IMR-90 (cell line): ENCODE measurements at regions not wholly inside any gene's neighbourhood (a gene's known extent, or its start where the extent isn't known, plus 50 kb on each side); places are given as distances from the start of the nearest gene placed in this dataset.

Experiments used
- ATAC-seq: fragments of 200-7000 bp; cut with Tn5 transposase; 2 replicates; pipeline ENCODE4 v1.9.1; 2020; ENCODE audit warnings: low read depth, mild to moderate bottlenecking, moderate library complexity
- BruUV-seq: library from RNA; stranded (reverse); fragments of 400-500 nt; replicated peaks from 2 replicates; lab custom pipeline; 2021; lab: Mats Ljungman, UMichigan
- CTCF ChIA-PET: fragments of 300-600 bp; formaldehyde crosslinking; extraction: SDS; loops from one replicate; lab custom pipeline; 2021; ENCODE audit warnings: antibody characterized with exemption; lab: Yijun Ruan, JAX
- POLR2A ChIA-PET: fragments of 300-600 bp; sonication (Branson Sonifier 250); formaldehyde crosslinking; loops from one replicate; lab custom pipeline; 2022; ENCODE audit warnings: antibody characterized with exemption; ENCODE audit not compliant: unreplicated experiment; lab: Charles Lee
- DNase-seq: peaks from one replicate; pipeline ENCODE4 v3.0.0; 2013
- H2AFZ ChIP-seq: replicated peaks from 2 replicates; pipeline ENCODE3; 2013; ENCODE audit warnings: low read length, mild to moderate bottlenecking; ENCODE audit not compliant: poor library complexity
- H2AK5ac ChIP-seq: 2 replicates; pipeline ENCODE4 v1.6.1; 2013; ENCODE audit warnings: low read depth, low read length, inconsistent platforms
- H2AK9ac ChIP-seq: replicated peaks from 2 replicates; pipeline ENCODE3; 2013; ENCODE audit warnings: mild to moderate bottlenecking, low read depth, low read length, moderate library complexity; ENCODE audit not compliant: poor library complexity
- H2BK120ac ChIP-seq: 2 replicates; pipeline ENCODE4 v1.6.1; 2013; ENCODE audit warnings: low read depth, low read length, inconsistent platforms
- H2BK15ac ChIP-seq: 3 replicates; pipeline ENCODE4 v1.6.1; 2013; ENCODE audit warnings: low read depth, low read length, inconsistent platforms
- H2BK20ac ChIP-seq: 2 replicates; pipeline ENCODE4 v1.6.1; 2013; ENCODE audit warnings: low read depth, mild to moderate bottlenecking, inconsistent platforms, low read length, moderate library complexity
- H2BK5ac ChIP-seq: 2 replicates; pipeline ENCODE4 v1.6.1; 2013; ENCODE audit warnings: mild to moderate bottlenecking, low read depth, low read length, inconsistent platforms; ENCODE audit not compliant: poor library complexity, severe bottlenecking
- H3K14ac ChIP-seq: replicated peaks from 2 replicates; pipeline ENCODE4 v1.6.1; 2013; ENCODE audit warnings: low read depth, low read length, inconsistent platforms
- H3K18ac ChIP-seq: 2 replicates; pipeline ENCODE4 v1.6.1; 2013; ENCODE audit warnings: low read depth, low read length, control low read depth
- H3K23ac ChIP-seq: 2 replicates; pipeline ENCODE4 v1.6.1; 2013; ENCODE audit warnings: low read depth, low read length, inconsistent platforms
- H3K27ac ChIP-seq: 2 replicates; pipeline ENCODE4 v1.5.1; 2013; ENCODE audit warnings: mild to moderate bottlenecking, control low read depth, low read length; ENCODE audit not compliant: insufficient read depth
- H3K27me3 ChIP-seq: 2 replicates; pipeline ENCODE4 v1.6.1; 2013; ENCODE audit warnings: low read length; ENCODE audit not compliant: control insufficient read depth, insufficient read depth
- H3K36me3 ChIP-seq: 2 replicates; pipeline ENCODE4 v1.6.1; 2013; ENCODE audit warnings: low read length, mixed read lengths; ENCODE audit not compliant: control insufficient read depth, insufficient read depth
- H3K4ac ChIP-seq: 2 replicates; pipeline ENCODE4 v1.6.1; 2013; ENCODE audit warnings: low read depth, low read length, inconsistent platforms
- H3K4me1 ChIP-seq: 2 replicates; pipeline ENCODE4 v1.6.1; 2013; ENCODE audit warnings: low read length, mixed read lengths; ENCODE audit not compliant: control insufficient read depth, insufficient read depth
- H3K4me2 ChIP-seq: 2 replicates; pipeline ENCODE4 v1.6.1; 2013; ENCODE audit warnings: low read depth, mild to moderate bottlenecking, control low read depth, low read length, moderate library complexity
- H3K4me3 ChIP-seq: 2 replicates; pipeline ENCODE4 v1.5.1; 2013; ENCODE audit warnings: low read depth, mild to moderate bottlenecking, control low read depth, low read length, moderate library complexity; ENCODE audit not compliant: insufficient read depth
- H3K56ac ChIP-seq: 2 replicates; pipeline ENCODE4 v1.6.1; 2013; ENCODE audit warnings: low read length, inconsistent platforms; ENCODE audit not compliant: insufficient read depth; ENCODE audit errors: extremely low read depth
- H3K79me1 ChIP-seq, 2 experiments: 2 replicates each; pipeline ENCODE4 v1.6.1; 2013; ENCODE audit warnings: low read length in 2 of 2, inconsistent platforms in 1 of 2, low read depth in 1 of 2
- H3K9ac ChIP-seq: 2 replicates; pipeline ENCODE4 v1.6.1; 2013; ENCODE audit warnings: low read depth, low read length, control low read depth
- H3K9me1 ChIP-seq: 2 replicates; pipeline ENCODE4 v1.6.1; 2013; ENCODE audit warnings: low read length, inconsistent platforms; ENCODE audit not compliant: insufficient read depth
- H3K9me3 ChIP-seq: 2 replicates; pipeline ENCODE4 v1.6.1; 2013; ENCODE audit warnings: low read length; ENCODE audit not compliant: control insufficient read depth, insufficient read depth
- H4K20me1 ChIP-seq: 2 replicates; pipeline ENCODE4 v1.6.1; 2013; ENCODE audit warnings: low read length, inconsistent platforms; ENCODE audit not compliant: insufficient read depth
- H4K5ac ChIP-seq: 2 replicates; pipeline ENCODE4 v1.6.1; 2013; ENCODE audit warnings: mild to moderate bottlenecking, low read depth, low read length, control low read depth
- H4K8ac ChIP-seq, 2 experiments: 2 replicates each; pipeline ENCODE4 v1.6.1; 2013; ENCODE audit warnings: low read depth in 2 of 2, low read length in 2 of 2, control low read depth in 1 of 2, inconsistent platforms in 1 of 2
- H4K91ac ChIP-seq: 2 replicates; pipeline ENCODE4 v1.6.1; 2013; ENCODE audit warnings: low read depth, low read length, inconsistent platforms; ENCODE audit not compliant: insufficient read depth
- BHLHE40 ChIP-seq: fragments of 150-350 bp; IDR thresholded peaks from 2 replicates; pipeline ENCODE4 v1.6.1; 2016; ENCODE audit warnings: mild to moderate bottlenecking, low read depth, low read length
- CEBPB ChIP-seq: IDR thresholded peaks from 2 replicates; pipeline ENCODE4 v1.6.1; 2012; ENCODE audit warnings: low read depth, low read length, improper control_type of control experiment
- CHD1 ChIP-seq: IDR thresholded peaks from 2 replicates; pipeline ENCODE4 v1.6.1; 2012; ENCODE audit warnings: low read depth, low read length, improper control_type of control experiment
- CTCF ChIP-seq: conservative IDR thresholded peaks from 2 replicates; pipeline ENCODE4 v1.5.1; 2012; ENCODE audit warnings: mild to moderate bottlenecking, low read depth, low read length, improper control_type of control experiment
- ELK1 ChIP-seq: fragments of 150-350 bp; IDR thresholded peaks from 2 replicates; pipeline ENCODE4 v1.6.1; 2016; ENCODE audit warnings: low read depth, mild to moderate bottlenecking, low read length, moderate library complexity, borderline replicate concordance
- FOS ChIP-seq: fragments of 150-350 bp; IDR thresholded peaks from 2 replicates; pipeline ENCODE4 v1.6.1; 2016; ENCODE audit warnings: low read depth, low read length
- MAFK ChIP-seq: IDR thresholded peaks from 2 replicates; pipeline ENCODE4 v1.6.1; 2012; ENCODE audit warnings: low read depth, low read length, improper control_type of control experiment
- MAZ ChIP-seq: IDR thresholded peaks from 2 replicates; pipeline ENCODE4 v1.6.1; 2012; ENCODE audit warnings: low read depth, mild to moderate bottlenecking, low read length, improper control_type of control experiment, moderate library complexity, borderline replicate concordance
- MXI1 ChIP-seq: IDR thresholded peaks from 2 replicates; pipeline ENCODE4 v1.6.1; 2012; ENCODE audit warnings: low read depth, mild to moderate bottlenecking, low read length, moderate library complexity, borderline replicate concordance
- NFE2L2 ChIP-seq: fragments of 150-350 bp; IDR thresholded peaks from 2 replicates; pipeline ENCODE4 v1.6.1; 2016; ENCODE audit warnings: low read depth, mild to moderate bottlenecking, low read length
- POLR2A ChIP-seq: IDR thresholded peaks from 2 replicates; pipeline ENCODE4 v1.6.1; 2012; ENCODE audit warnings: mild to moderate bottlenecking, low read depth, low read length
- RAD21 ChIP-seq: IDR thresholded peaks from 2 replicates; pipeline ENCODE4 v1.6.1; 2012; ENCODE audit warnings: low read length, improper control_type of control experiment
- RCOR1 ChIP-seq: IDR thresholded peaks from 2 replicates; pipeline ENCODE4 v1.6.1; 2012; ENCODE audit warnings: mild to moderate bottlenecking, low read length, improper control_type of control experiment; ENCODE audit not compliant: insufficient replicate concordance
- RFX5 ChIP-seq: IDR thresholded peaks from 2 replicates; pipeline ENCODE4 v1.8.0; 2012; ENCODE audit warnings: low read depth, mild to moderate bottlenecking, low read length, moderate library complexity
- SMC3 ChIP-seq: fragments of 150-350 bp; IDR thresholded peaks from 2 replicates; pipeline ENCODE4 v1.6.1; 2016; ENCODE audit warnings: low read depth, mild to moderate bottlenecking, antibody characterized with exemption, low read length, moderate library complexity
- USF2 ChIP-seq: fragments of 150-350 bp; IDR thresholded peaks from 2 replicates; pipeline ENCODE4 v1.6.1; 2017; ENCODE audit warnings: mild to moderate bottlenecking, antibody characterized with exemption, low read length, low read depth
- WGBS, 2 experiments: methylation state at CpG; one replicate each; pipeline versions ENCODE4 v1.1.5 to v1.1.7; 2013; ENCODE audit warnings: missing lambda C conversion rate in 2 of 2; ENCODE audit not compliant: insufficient read length in 1 of 2; ENCODE audit errors: extremely low coverage in 2 of 2; 5-methylcytosine and 5-hydroxymethylcytosine counted together
- dilution Hi-C: fragments of 300-500 bp; cut with HindIII; formaldehyde crosslinking; loops from one replicate; pipeline ENCODE4 v1.14.3; 2018; ENCODE audit warnings: low sequenced_read_pairs; ENCODE audit not compliant: unreplicated experiment
- in situ Hi-C: fragments of 300-500 bp; cut with MboI; formaldehyde crosslinking; loops from 3 replicates; pipeline ENCODE4 v1.14.3; 2019; ENCODE audit warnings: low sequenced_read_pairs, inconsistent platforms, mixed read lengths
- intact Hi-C: fragments of 100-400 bp; cut with micrococcal nuclease; formaldehyde crosslinking; loops from 2 replicates; pipeline ENCODE4 v1.10.0; 2022

GRCh38 chrX:16476009-16476408 lies 173.9 kb upstream of the S100G start:
- no peaks in the 10 kb centered on the region for H3K9me1 ChIP-seq
- no peaks in the 10 kb centered on the region for H4K20me1 ChIP-seq
- no peak overlapping the region for H3K14ac ChIP-seq
- H2AFZ ChIP-seq = no peak overlapping the region
- no peaks in the 10 kb centered on the region; the same call in 1 of the 2 replicates for H3K4me1 ChIP-seq
- no peaks in the 10 kb centered on the region for H3K36me3 ChIP-seq
- H3K27ac ChIP-seq = no peak overlapping the region
- no peak overlapping the region for H2BK120ac ChIP-seq
- TF ChIP-seq RCOR1 (no peak), SMC3 (no peak), USF2 (no peak), CEBPB (no peak), RFX5 (no peak), CHD1 (no peak), POLR2A (no peak), BHLHE40 (no peak), MXI1 (no peak), FOS (no peak), ELK1 (no peak), MAZ (no peak), RAD21 (no peak), NFE2L2 (no peak), CTCF (no peak), MAFK (no peak)
- no peak overlapping the region for H4K91ac ChIP-seq
- H3K9me3 ChIP-seq = no peaks in the 10 kb centered on the region
- no peak overlapping the region for H3K4ac ChIP-seq
- WGBS, 2 experiments = no CpG with 5 or more reads among the region's 8 CpGs
- POLR2A ChIA-PET = no interaction called here
- no peak overlapping the region for H3K18ac ChIP-seq
- no peak overlapping the region for H3K4me2 ChIP-seq
- H3K56ac ChIP-seq = no peak overlapping the region
- no peak overlapping the region for H2BK20ac ChIP-seq
- H3K27me3 ChIP-seq = no peaks in the 10 kb centered on the region; the same call in 1 of the 2 replicates
- DNase-seq (no peak), ATAC-seq (no peak)
- H2AK5ac ChIP-seq = no peak overlapping the region
- in situ Hi-C loops (no loop called here), dilution Hi-C loops (no loop called here), intact Hi-C loops (no loop called here)
- CTCF ChIA-PET = no interaction called here
- H2BK5ac ChIP-seq = no peak overlapping the region
- H2AK9ac ChIP-seq = no peak overlapping the region
- no peak overlapping the region for H2BK15ac ChIP-seq
- H3K9ac ChIP-seq = no peak overlapping the region
- H4K8ac ChIP-seq = no peak overlapping the region
- H3K4me3 ChIP-seq = no peak overlapping the region
- BruUV-seq = no TSS peak
- H3K79me1 ChIP-seq = no peaks in the 10 kb centered on the region
- no peak overlapping the region for H4K5ac ChIP-seq
- no peak overlapping the region for H3K23ac ChIP-seq
